ENCODE measurements at regions not wholly inside any gene's neighbourhood (a gene's known extent, or its start where the extent isn't known, plus 50 kb on each side); places are given as distances from the start of the nearest gene placed in this dataset.

DNA sequence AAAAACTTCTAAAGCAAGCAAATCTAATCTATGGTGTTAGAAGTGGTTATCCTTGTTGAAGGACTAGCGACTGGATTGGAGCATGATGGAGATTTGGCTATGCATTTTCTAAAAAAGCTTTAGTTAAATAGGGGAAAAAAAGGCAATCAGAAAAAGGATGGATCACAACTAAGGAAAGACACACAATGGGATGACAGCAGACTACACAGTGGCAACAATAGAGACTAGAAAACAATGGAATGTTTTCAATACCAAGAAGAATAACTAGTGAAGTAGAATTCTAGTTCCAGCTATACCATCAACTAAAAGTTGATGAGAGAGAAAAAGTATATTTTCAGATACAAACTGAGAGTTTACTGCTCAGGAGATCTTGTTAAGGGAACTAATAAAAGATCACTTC, 605.8 kb downstream of the PTPRU start:
- peaks cover 0 to 69% (median 0%) of the 10 kb centered on the region in 4 donors for H3K27me3 ChIP-seq
- intact Hi-C loops (cut with DNase I): no loop called here

DNA sequence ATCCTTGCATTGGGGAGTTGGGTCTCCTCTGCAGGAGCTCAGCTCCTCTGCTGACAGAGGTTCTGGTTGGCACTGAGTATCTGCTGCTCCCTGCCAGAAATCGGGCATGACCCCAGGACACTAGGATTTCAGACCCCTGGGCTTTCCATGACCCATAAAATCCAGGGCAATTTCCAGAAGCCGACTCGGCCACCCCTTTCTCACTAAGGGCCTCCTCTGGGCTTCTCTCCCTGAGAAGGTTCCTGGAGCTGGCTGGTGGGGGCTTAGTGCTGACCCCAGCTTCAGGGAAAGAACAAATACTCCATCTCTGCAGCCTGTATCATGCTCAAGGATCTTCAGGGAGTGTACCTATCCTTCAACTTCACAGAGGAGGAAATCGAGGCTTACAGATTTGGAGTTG, 603.4 kb downstream of the PTPRU start:
- Histone ChIP-seq H3K4me1 (no peaks in the 10 kb centered on the region), H3K27me3 (peaks cover 0 to 61% (median 0%) of the 10 kb centered on the region in 4 donors), H3K27ac (replicated peaks in 1 of 4) (no peak overlapping the region), H3K4me3 (no peak overlapping the region), H3K9me3 (peaks cover 0 to 19% (median 15%) of the 10 kb centered on the region in 4 donors), H3K36me3 (no peaks in the 10 kb centered on the region)
- 46% methylated on average over 2 of the region's 4 CpGs for WGBS
- DNase-seq (ENCODE audit: extremely low spot score): peak; percentile 37
- intact Hi-C loops (cut with DNase I): no loop called here
- TF ChIP-seq POLR2AphosphoS5 (IDR thresholded peaks at IDR 0.05): no peak
- no peak for TF ChIP-seq EP300 (IDR thresholded peaks at IDR 0.05)
- TF ChIP-seq, protein P1, sequence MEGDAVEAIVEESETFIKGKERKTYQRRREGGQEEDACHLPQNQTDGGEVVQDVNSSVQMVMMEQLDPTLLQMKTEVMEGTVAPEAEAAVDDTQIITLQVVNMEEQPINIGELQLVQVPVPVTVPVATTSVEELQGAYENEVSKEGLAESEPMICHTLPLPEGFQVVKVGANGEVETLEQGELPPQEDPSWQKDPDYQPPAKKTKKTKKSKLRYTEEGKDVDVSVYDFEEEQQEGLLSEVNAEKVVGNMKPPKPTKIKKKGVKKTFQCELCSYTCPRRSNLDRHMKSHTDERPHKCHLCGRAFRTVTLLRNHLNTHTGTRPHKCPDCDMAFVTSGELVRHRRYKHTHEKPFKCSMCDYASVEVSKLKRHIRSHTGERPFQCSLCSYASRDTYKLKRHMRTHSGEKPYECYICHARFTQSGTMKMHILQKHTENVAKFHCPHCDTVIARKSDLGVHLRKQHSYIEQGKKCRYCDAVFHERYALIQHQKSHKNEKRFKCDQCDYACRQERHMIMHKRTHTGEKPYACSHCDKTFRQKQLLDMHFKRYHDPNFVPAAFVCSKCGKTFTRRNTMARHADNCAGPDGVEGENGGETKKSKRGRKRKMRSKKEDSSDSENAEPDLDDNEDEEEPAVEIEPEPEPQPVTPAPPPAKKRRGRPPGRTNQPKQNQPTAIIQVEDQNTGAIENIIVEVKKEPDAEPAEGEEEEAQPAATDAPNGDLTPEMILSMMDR (IDR thresholded peaks at IDR 0.05): no peak
- TF ChIP-seq POLR2A (IDR thresholded peaks at IDR 0.05; ENCODE audit: low read depth): no peak

More for the DNA sequence above, 605.8 kb downstream of the PTPRU start:
- H3K9me3 ChIP-seq: peaks cover 0 to 19% (median 15%) of the 10 kb centered on the region in 4 donors
- DNase-seq (ENCODE audit: extremely low spot score): no peak
- H3K27ac ChIP-seq (replicated peaks in 1 of 4): no peak overlapping the region
- no peaks in the 10 kb centered on the region for H3K4me1 ChIP-seq
- H3K4me3 ChIP-seq: no peak overlapping the region
- TF ChIP-seq POLR2AphosphoS5 (IDR thresholded peaks at IDR 0.05): no peak
- TF ChIP-seq, protein P1 (IDR thresholded peaks at IDR 0.05): no peak
- TF ChIP-seq POLR2A (IDR thresholded peaks at IDR 0.05; ENCODE audit: low read depth): no peak
- TF ChIP-seq EP300 (IDR thresholded peaks at IDR 0.05): no peak
- WGBS: 74% methylated on average over 1 of the region's 1 CpG
- no peaks in the 10 kb centered on the region for H3K36me3 ChIP-seq

- H3K27ac ChIP-seq (replicated peaks in 1 of 4): no peak overlapping the region
- TF ChIP-seq, protein P1 (IDR thresholded peaks at IDR 0.05): no peak
- TF ChIP-seq POLR2A (IDR thresholded peaks at IDR 0.05; ENCODE audit: low read depth): no peak
- 96% methylated on average over 2 of the region's 3 CpGs for WGBS
- peak; percentile 83 for DNase-seq (ENCODE audit: extremely low spot score)
- H3K9me3 ChIP-seq: peaks cover 0 to 19% (median 15%) of the 10 kb centered on the region in 4 donors
- no peaks in the 10 kb centered on the region for H3K36me3 ChIP-seq
- H3K4me1 ChIP-seq: no peaks in the 10 kb centered on the region
- no peak overlapping the region for H3K4me3 ChIP-seq
- intact Hi-C loops (cut with DNase I): no loop called here
- peaks cover 0 to 63% (median 0%) of the 10 kb centered on the region in 4 donors for H3K27me3 ChIP-seq
Observed at GRCh38 chr1:29838738-29839320, 602.5 kb downstream of the PTPRU start.

GRCh38 chr1:29836651-29837646, 600.6 kb downstream of the PTPRU start:
- H3K4me3 ChIP-seq: no peak overlapping the region
- TF ChIP-seq EP300 (IDR thresholded peaks at IDR 0.05): no peak
- intact Hi-C loops (cut with DNase I): no loop called here

GRCh38 chr1:29835874-29836273, 599.6 kb downstream of the PTPRU start:
- no peak overlapping the region for H3K4me3 ChIP-seq
- no peak overlapping the region for H3K27ac ChIP-seq (replicated peaks in 1 of 4)
- intact Hi-C loops (cut with DNase I): no loop called here
- H3K36me3 ChIP-seq: no peaks in the 10 kb centered on the region
- 57% methylated on average over 8 of the region's 8 CpGs for WGBS
- peak; percentile 78 for DNase-seq (ENCODE audit: extremely low spot score)
- H3K9me3 ChIP-seq: peaks cover 0 to 1% (median under 1%) of the 10 kb centered on the region in 4 donors
- no peak for TF ChIP-seq POLR2AphosphoS5 (IDR thresholded peaks at IDR 0.05)
- TF ChIP-seq POLR2A (IDR thresholded peaks at IDR 0.05; ENCODE audit: low read depth): no peak
- no peak for TF ChIP-seq EP300 (IDR thresholded peaks at IDR 0.05)
- TF ChIP-seq, protein P1 (IDR thresholded peaks at IDR 0.05): no peak
- H3K27me3 ChIP-seq: peaks cover 0 to 72% (median 0%) of the 10 kb centered on the region in 4 donors
- H3K4me1 ChIP-seq: no peaks in the 10 kb centered on the region

More at GRCh38 chr1:29836651-29837646, 600.6 kb downstream of the PTPRU start:
- Histone ChIP-seq H3K36me3 (no peaks in the 10 kb centered on the region), H3K27ac (replicated peaks in 1 of 4) (no peak overlapping the region), H3K9me3 (peaks cover 0 to 11% (median 7%) of the 10 kb centered on the region in 4 donors), H3K4me1 (no peaks in the 10 kb centered on the region), H3K27me3 (peaks cover 0 to 69% (median 0%) of the 10 kb centered on the region in 4 donors)
- DNase-seq (ENCODE audit: extremely low spot score): peak; percentile 90
- 65% methylated on average over 12 of the region's 12 CpGs for WGBS

All from esophagus muscularis mucosa (tissue), 4 donors.